ENCODE measurements at regions not wholly inside any gene's neighbourhood (a gene's known extent, or its start where the extent isn't known, plus 50 kb on each side); places are given as distances from the start of the nearest gene placed in this dataset.

DNA sequence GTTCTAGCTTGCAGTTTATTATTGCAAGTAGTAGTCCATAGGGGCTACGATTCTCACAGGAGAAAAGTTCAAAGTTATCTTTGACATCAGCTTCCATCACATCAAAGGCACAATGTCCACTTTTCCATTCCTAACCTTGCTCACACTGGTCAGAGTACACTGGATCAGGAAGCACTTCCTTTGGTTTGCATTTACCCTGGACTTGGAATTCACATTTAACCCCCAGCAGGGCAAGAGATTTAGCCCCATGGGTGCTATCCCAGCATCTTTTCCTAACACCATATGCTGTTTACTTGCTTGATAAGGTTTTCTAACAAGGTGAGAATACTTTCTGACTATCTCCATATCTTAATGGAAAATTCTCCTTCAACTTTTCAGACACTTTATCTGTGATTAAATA is 55.6 kb upstream of the ASTN2 start:
- peak overlapping the region; percentile 58 for H3K27ac ChIP-seq
- no peak for TF ChIP-seq CTCF (conservative IDR thresholded peaks at IDR 0.05)

- H3K27ac ChIP-seq, result peak overlapping the region; percentile 72
- no peak for TF ChIP-seq CTCF (conservative IDR thresholded peaks at IDR 0.05)
Measured at GRCh38 chr9:117466111-117466510, 51.3 kb upstream of the ASTN2 start.

DNA sequence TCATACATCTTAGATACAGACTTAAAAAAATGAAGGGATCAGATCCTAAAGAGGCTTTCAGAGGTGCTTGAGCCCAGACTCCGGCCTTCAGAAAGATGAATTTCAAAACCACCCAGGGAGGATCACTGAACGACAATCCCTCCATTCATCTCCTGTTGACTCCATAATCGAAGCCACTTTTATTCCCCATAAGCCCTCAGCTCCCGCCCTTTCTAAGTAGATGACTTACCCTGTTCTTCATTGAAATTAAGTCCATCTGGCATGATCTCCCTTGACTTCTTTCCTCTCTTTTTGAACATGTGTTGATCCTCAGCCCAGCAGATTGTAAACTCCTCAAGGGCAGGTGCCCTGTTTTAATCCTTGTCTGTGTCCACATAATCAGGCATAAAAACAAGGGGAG is 50.8 kb upstream of the ASTN2 start:
- TF ChIP-seq CTCF (conservative IDR thresholded peaks at IDR 0.05), result no peak
- peak overlapping the region; percentile 72 for H3K27ac ChIP-seq

GRCh38 chr9:117464941-117465616 is 50.2 kb upstream of the ASTN2 start:
- H3K27ac ChIP-seq, result peak overlapping the region; percentile 72
- TF ChIP-seq CTCF (conservative IDR thresholded peaks at IDR 0.05), result no peak
